Cardiac muscle cell (in vitro differentiated cells and primary cell): ENCODE measurements at regions not wholly inside any gene's neighbourhood (a gene's known extent, or its start where the extent isn't known, plus 50 kb on each side); places are given as distances from the start of the nearest gene placed in this dataset.

Experiments used
- DNase-seq, 2 donors: peaks; one replicate each; pipeline versions ENCODE4 v3.0.0 to v3.0.0-alpha.2; 2010 to 2017; ENCODE audit warnings: low read depth in 1 of 2, low spot score in 1 of 2
- H3K27ac ChIP-seq: fragments of 200-600 bp; sonication (generic); 2 replicates; pipeline ENCODE4 v1.5.1; 2016
- H3K27me3 ChIP-seq: fragments of 200-600 bp; sonication (generic); 2 replicates; pipeline ENCODE4 v1.6.0; 2016; ENCODE audit warnings: control low read depth
- H3K36me3 ChIP-seq: fragments of 200-600 bp; sonication (generic); 2 replicates; pipeline ENCODE4 v1.5.1; 2016; ENCODE audit warnings: control low read depth
- H3K4me1 ChIP-seq: fragments of 200-600 bp; sonication (generic); 2 replicates; pipeline ENCODE4 v1.8.1; 2017; ENCODE audit warnings: low read depth, mild to moderate bottlenecking, mixed run types
- H3K4me3 ChIP-seq: fragments of 200-600 bp; sonication (generic); 2 replicates; pipeline ENCODE4 v1.5.1; 2016; ENCODE audit warnings: mild to moderate bottlenecking
- H3K9me3 ChIP-seq: fragments of 200-600 bp; sonication (generic); 2 replicates; pipeline ENCODE4 v1.5.1; 2017; ENCODE audit warnings: low read depth, mild to moderate bottlenecking, control low read depth
- CTCF ChIP-seq: IDR thresholded peaks from 2 replicates; pipeline ENCODE4 v1.5.1; 2012; ENCODE audit warnings: low read depth, mild to moderate bottlenecking, low read length

GRCh38 chr13:50322006-50322405, 306.8 kb downstream of the KCNRG start:
- Histone ChIP-seq H3K9me3 (no peaks in the 10 kb centered on the region), H3K4me1 (no peaks in the 10 kb centered on the region), H3K36me3 (no peaks in the 10 kb centered on the region), H3K27ac (no peak overlapping the region), H3K27me3 (no peaks in the 10 kb centered on the region), H3K4me3 (no peak overlapping the region)
- TF ChIP-seq CTCF = no peak
- no peak for DNase-seq

- TF ChIP-seq CTCF = no peak
- Histone ChIP-seq H3K27ac (no peak overlapping the region), H3K27me3 (no peaks in the 10 kb centered on the region), H3K4me3 (no peak overlapping the region), H3K4me1 (no peaks in the 10 kb centered on the region), H3K9me3 (no peaks in the 10 kb centered on the region), H3K36me3 (no peaks in the 10 kb centered on the region)
- peak in 1 of 2 donors; percentile 70 for DNase-seq
These were observed 308.3 kb downstream of the KCNRG start for GRCh38 chr13:50323440-50324065.

GRCh38 chr13:50326271-50326670, 311.0 kb downstream of the KCNRG start:
- no peak for DNase-seq
- no peak for TF ChIP-seq CTCF

GRCh38 chr13:50326811-50327210, 311.6 kb downstream of the KCNRG start:
- no peaks in the 10 kb centered on the region for H3K4me1 ChIP-seq
- DNase-seq = no peak
- H3K9me3 ChIP-seq = no peaks in the 10 kb centered on the region
- no peaks in the 10 kb centered on the region for H3K27me3 ChIP-seq
- H3K36me3 ChIP-seq = no peaks in the 10 kb centered on the region
- TF ChIP-seq CTCF = no peak
- no peak overlapping the region for H3K27ac ChIP-seq
- H3K4me3 ChIP-seq = no peak overlapping the region

More at GRCh38 chr13:50326271-50326670, 311.0 kb downstream of the KCNRG start:
- no peaks in the 10 kb centered on the region for H3K36me3 ChIP-seq
- H3K27ac ChIP-seq = no peak overlapping the region
- H3K9me3 ChIP-seq = no peaks in the 10 kb centered on the region
- no peaks in the 10 kb centered on the region for H3K4me1 ChIP-seq
- H3K27me3 ChIP-seq = no peaks in the 10 kb centered on the region
- H3K4me3 ChIP-seq = no peak overlapping the region

- H3K4me3 ChIP-seq = no peak overlapping the region
- DNase-seq = no peak
- no peaks in the 10 kb centered on the region for H3K27me3 ChIP-seq
- H3K27ac ChIP-seq = no peak overlapping the region
- H3K4me1 ChIP-seq = peaks cover 8% of the 10 kb centered on the region
- H3K9me3 ChIP-seq = no peaks in the 10 kb centered on the region
- no peak for TF ChIP-seq CTCF
- H3K36me3 ChIP-seq = no peaks in the 10 kb centered on the region
These were observed 319.0 kb downstream of the KCNRG start for GRCh38 chr13:50334115-50334778.
